Fibroblast of lung (primary cell): ENCODE measurements at regions not wholly inside any gene's neighbourhood (a gene's known extent, or its start where the extent isn't known, plus 50 kb on each side); places are given as distances from the start of the nearest gene placed in this dataset.

ENCODE experiments used
- DNase-seq, 2 donors: peaks; one replicate each; pipeline versions ENCODE4 v3.0.0 to v3.0.0-alpha.2; 2010; ENCODE audit warnings: low read depth in 2 of 2
- H2AFZ ChIP-seq: 2 replicates; pipeline ENCODE4 v1.5.1; 2012; ENCODE audit warnings: low read length, control low read depth, inconsistent platforms
- H3K27ac ChIP-seq: 2 replicates; pipeline ENCODE4 v1.5.1; 2011; ENCODE audit warnings: low read length, control low read depth; ENCODE audit not compliant: insufficient read depth
- H3K27me3 ChIP-seq: 2 replicates; pipeline ENCODE4 v1.5.1; 2011; ENCODE audit warnings: mild to moderate bottlenecking, low read length; ENCODE audit not compliant: control insufficient read depth, insufficient read depth
- H3K36me3 ChIP-seq: 2 replicates; pipeline ENCODE4 v1.5.1; 2011; ENCODE audit warnings: low read length; ENCODE audit not compliant: control insufficient read depth, insufficient read depth
- H3K4me1 ChIP-seq: 2 replicates; pipeline ENCODE4 v1.5.1; 2011; ENCODE audit warnings: low read length; ENCODE audit not compliant: control insufficient read depth, insufficient read depth; ENCODE audit errors: extremely low read depth
- H3K4me2 ChIP-seq: 2 replicates; pipeline ENCODE4 v1.5.1; 2011; ENCODE audit warnings: low read length, control low read depth; ENCODE audit not compliant: insufficient read depth; ENCODE audit errors: extremely low read depth
- H3K4me3 ChIP-seq, 4 experiments: fragments of 200-600 bp in 1 of 4; sonication (generic) in 1 of 4; replicated peaks in 1 of 4; 2 replicates each; pipeline ENCODE4 v1.5.1; 2011 to 2016; ENCODE audit warnings: low read length in 4 of 4, low read depth in 3 of 4, mild to moderate bottlenecking in 3 of 4, control low read depth in 2 of 4, inconsistent platforms in 1 of 4, mixed read lengths in 1 of 4; ENCODE audit not compliant: insufficient read depth in 1 of 4; ENCODE audit errors: control extremely low read depth in 1 of 4
- H3K79me2 ChIP-seq: 2 replicates; pipeline ENCODE4 v1.5.1; 2012; ENCODE audit warnings: mild to moderate bottlenecking, low read length, inconsistent platforms; ENCODE audit not compliant: control insufficient read depth, insufficient read depth
- H3K9ac ChIP-seq: 2 replicates; pipeline ENCODE4 v1.5.1; 2011; ENCODE audit warnings: mild to moderate bottlenecking, low read length, control low read depth; ENCODE audit not compliant: insufficient read depth
- H3K9me3 ChIP-seq: 2 replicates; pipeline ENCODE4 v1.5.1; 2012; ENCODE audit warnings: low read depth, low read length; ENCODE audit not compliant: control insufficient read depth, insufficient read depth
- H4K20me1 ChIP-seq: 2 replicates; pipeline ENCODE4 v1.5.1; 2011; ENCODE audit warnings: low read length; ENCODE audit not compliant: control insufficient read depth, insufficient read depth; ENCODE audit errors: extremely low read depth
- EZH2 ChIP-seq: IDR thresholded peaks from 2 replicates; pipeline ENCODE4 v1.5.1; 2012; ENCODE audit warnings: low read length, control low read depth, mild to moderate bottlenecking; ENCODE audit errors: missing control alignments
- TF ChIP-seq, protein P1 (sequence below), 2 donors: IDR thresholded peaks in 1 of 2; conservative IDR thresholded peaks in 1 of 2; 1 replicate in 1 of 2; 2 replicates in 1 of 2; pipeline ENCODE4 v1.5.1; 2011 to 2012; ENCODE audit warnings: low read length in 2 of 2, control low read depth in 1 of 2, inconsistent platforms in 1 of 2, low read depth in 1 of 2, mild to moderate bottlenecking in 1 of 2

DNA sequence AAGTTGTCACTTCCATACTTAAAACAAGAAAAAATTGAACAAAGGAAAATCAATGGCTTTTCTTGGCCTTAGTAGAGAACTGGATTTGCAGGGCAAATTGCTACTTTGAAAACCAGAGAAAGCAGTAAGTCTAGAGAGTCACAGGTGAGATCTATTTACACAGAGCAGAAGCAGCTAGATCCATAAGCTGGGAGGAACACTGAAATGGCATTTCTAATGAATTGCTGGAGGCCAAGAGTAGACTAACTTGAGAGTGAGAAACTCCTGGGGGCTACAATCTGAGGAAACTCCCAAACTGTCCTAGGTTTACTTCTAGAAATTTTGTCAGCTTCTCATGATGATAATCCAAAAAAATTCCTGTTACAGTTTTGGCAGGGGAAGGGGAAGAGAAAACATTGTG, 133.3 kb downstream of the SPCS3 start:
- Histone ChIP-seq H3K9ac (no peak overlapping the region), H3K4me1 (no peaks in the 10 kb centered on the region), H3K4me2 (no peak overlapping the region), H3K36me3 (no peaks in the 10 kb centered on the region), H3K27ac (no peak overlapping the region), H2AFZ (no peak overlapping the region), H4K20me1 (no peaks in the 10 kb centered on the region), H3K27me3 (no peaks in the 10 kb centered on the region), H3K79me2 (no peaks in the 10 kb centered on the region), H3K9me3 (no peaks in the 10 kb centered on the region), H3K4me3 (no peak overlapping the region)
- DNase-seq, result no peak
- TF ChIP-seq, protein P1, sequence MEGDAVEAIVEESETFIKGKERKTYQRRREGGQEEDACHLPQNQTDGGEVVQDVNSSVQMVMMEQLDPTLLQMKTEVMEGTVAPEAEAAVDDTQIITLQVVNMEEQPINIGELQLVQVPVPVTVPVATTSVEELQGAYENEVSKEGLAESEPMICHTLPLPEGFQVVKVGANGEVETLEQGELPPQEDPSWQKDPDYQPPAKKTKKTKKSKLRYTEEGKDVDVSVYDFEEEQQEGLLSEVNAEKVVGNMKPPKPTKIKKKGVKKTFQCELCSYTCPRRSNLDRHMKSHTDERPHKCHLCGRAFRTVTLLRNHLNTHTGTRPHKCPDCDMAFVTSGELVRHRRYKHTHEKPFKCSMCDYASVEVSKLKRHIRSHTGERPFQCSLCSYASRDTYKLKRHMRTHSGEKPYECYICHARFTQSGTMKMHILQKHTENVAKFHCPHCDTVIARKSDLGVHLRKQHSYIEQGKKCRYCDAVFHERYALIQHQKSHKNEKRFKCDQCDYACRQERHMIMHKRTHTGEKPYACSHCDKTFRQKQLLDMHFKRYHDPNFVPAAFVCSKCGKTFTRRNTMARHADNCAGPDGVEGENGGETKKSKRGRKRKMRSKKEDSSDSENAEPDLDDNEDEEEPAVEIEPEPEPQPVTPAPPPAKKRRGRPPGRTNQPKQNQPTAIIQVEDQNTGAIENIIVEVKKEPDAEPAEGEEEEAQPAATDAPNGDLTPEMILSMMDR (conservative IDR thresholded peaks at IDR 0.05 in 1 of 2, IDR thresholded peaks at IDR 0.05 in 1 of 2; ENCODE audit: low read depth in 1 of 2, low read length in 2 of 2), result no peak
- no peak for TF ChIP-seq EZH2

DNA sequence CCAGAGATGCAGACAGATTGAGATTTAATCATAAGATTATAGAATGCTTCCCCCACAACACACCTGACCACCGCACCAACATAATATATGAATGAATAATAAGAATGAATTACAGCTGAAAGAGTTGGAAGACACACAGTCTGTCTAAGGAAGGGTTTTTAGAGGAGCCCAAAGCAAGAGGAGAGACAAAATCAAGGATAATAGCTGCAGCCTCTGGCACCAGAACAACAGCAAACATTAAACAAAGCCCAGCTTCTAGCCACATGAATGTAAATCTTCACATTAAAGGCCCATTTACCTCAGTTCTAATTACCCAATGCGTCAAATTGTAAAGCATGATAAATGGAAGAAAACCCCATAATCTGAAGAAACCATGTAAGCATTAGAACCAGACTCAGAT, 133.9 kb downstream of the SPCS3 start:
- Histone ChIP-seq H3K27ac (no peak overlapping the region), H4K20me1 (no peaks in the 10 kb centered on the region), H3K36me3 (no peaks in the 10 kb centered on the region), H3K4me1 (no peaks in the 10 kb centered on the region), H3K9me3 (no peaks in the 10 kb centered on the region), H3K9ac (no peak overlapping the region), H3K4me2 (no peak overlapping the region), H3K4me3 (no peak overlapping the region), H3K79me2 (no peaks in the 10 kb centered on the region), H2AFZ (no peak overlapping the region), H3K27me3 (no peaks in the 10 kb centered on the region)
- no peak for TF ChIP-seq EZH2
- TF ChIP-seq, protein P1 (conservative IDR thresholded peaks at IDR 0.05 in 1 of 2, IDR thresholded peaks at IDR 0.05 in 1 of 2; ENCODE audit: low read depth in 1 of 2, low read length in 2 of 2), result no peak
- DNase-seq, result no peak

DNA sequence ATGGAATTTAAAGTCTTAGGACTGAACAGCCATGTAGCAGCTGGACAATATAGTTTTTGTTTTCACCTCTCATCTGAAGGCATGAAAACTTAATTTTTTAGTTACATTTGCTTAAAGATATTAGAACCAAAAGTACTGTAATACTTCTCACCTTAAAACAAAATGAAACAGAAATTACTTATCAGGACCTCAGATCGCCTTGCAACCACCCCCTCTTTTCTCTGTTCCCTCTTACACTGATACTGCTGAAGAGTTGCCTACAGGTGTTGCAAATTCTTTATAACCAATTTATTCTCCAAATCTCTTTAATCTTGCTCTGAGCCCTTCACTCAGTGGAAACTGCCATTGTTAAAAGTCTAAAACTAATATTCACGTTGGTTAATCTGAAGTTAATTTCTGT, 145.0 kb downstream of the SPCS3 start:
- Histone ChIP-seq H3K79me2 (no peaks in the 10 kb centered on the region), H3K27ac (no peak overlapping the region), H4K20me1 (no peaks in the 10 kb centered on the region), H3K9me3 (no peaks in the 10 kb centered on the region), H3K9ac (no peak overlapping the region), H3K4me1 (no peaks in the 10 kb centered on the region), H3K36me3 (no peaks in the 10 kb centered on the region), H3K27me3 (no peaks in the 10 kb centered on the region), H3K4me3 (no peak overlapping the region), H2AFZ (no peak overlapping the region), H3K4me2 (no peak overlapping the region)
- DNase-seq, result no peak
- TF ChIP-seq, protein P1 (conservative IDR thresholded peaks at IDR 0.05 in 1 of 2, IDR thresholded peaks at IDR 0.05 in 1 of 2; ENCODE audit: low read depth in 1 of 2, low read length in 2 of 2), result no peak
- no peak for TF ChIP-seq EZH2
